SK-N-SH (cell line): ENCODE measurements at regions not wholly inside any gene's neighbourhood (a gene's known extent, or its start where the extent isn't known, plus 50 kb on each side); places are given as distances from the start of the nearest gene placed in this dataset.

ENCODE experiments used
- CTCF ChIA-PET: fragments of 300-600, 350-600 bp; formaldehyde crosslinking; extraction: SDS; loops from one replicate; lab custom pipeline; 2021; lab: Yijun Ruan, JAX
- POLR2A ChIA-PET: fragments of 350-600 bp; sonication (Branson Sonifier 250); formaldehyde crosslinking; extraction: SDS; loops from one replicate; lab custom pipeline; 2020; ENCODE audit warnings: antibody characterized with exemption, inconsistent platforms; lab: Yijun Ruan, JAX
- DNase-seq: peaks from one replicate; pipeline ENCODE4 v3.0.0; 2012
- H2AFZ ChIP-seq: fragments of 200-600 bp; sonication (generic); 2 replicates; pipeline ENCODE4 v1.8.1; 2016; ENCODE audit warnings: antibody characterized with exemption, mild to moderate bottlenecking, low read depth
- H3F3A ChIP-seq: fragments of 200-600 bp; sonication (generic); replicated peaks from 2 replicates; pipeline ENCODE3; 2016; ENCODE audit warnings: antibody characterized with exemption, mild to moderate bottlenecking; ENCODE audit not compliant: insufficient read depth
- H3K27ac ChIP-seq, 2 experiments: fragments of 200-500 bp in 1 of 2; fragments of 200-600 bp in 1 of 2; sonication (Bioruptor generic) in 1 of 2; sonication (generic), shearing (Covaris generic) in 1 of 2; 2 replicates each; pipeline versions ENCODE4 v1.5.1 to v1.6.1; 2014 to 2016; ENCODE audit warnings: low read depth in 2 of 2, inconsistent platforms in 1 of 2, low read length in 1 of 2, mild to moderate bottlenecking in 1 of 2, mixed read lengths in 1 of 2
- H3K27me3 ChIP-seq: fragments of 200-600 bp; sonication (generic), shearing (Covaris generic); 2 replicates; pipeline ENCODE4 v1.6.1; 2016; ENCODE audit warnings: mixed run types; ENCODE audit not compliant: insufficient read depth
- H3K36me3 ChIP-seq, 2 experiments: fragments of 200-500 bp in 1 of 2; fragments of 200-600 bp in 1 of 2; sonication (Bioruptor generic) in 1 of 2; sonication (generic) in 1 of 2; replicated peaks in 1 of 2; 2 replicates each; pipeline versions ENCODE3 to v1.5.1; 2014 to 2016; ENCODE audit warnings: low read length in 1 of 2, mild to moderate bottlenecking in 1 of 2; ENCODE audit not compliant: insufficient read depth in 2 of 2, control insufficient read depth in 1 of 2
- H3K4me1 ChIP-seq, 2 experiments: fragments of 200-500 bp in 1 of 2; fragments of 200-600 bp in 1 of 2; sonication (Bioruptor generic) in 1 of 2; sonication (generic), shearing (Covaris generic) in 1 of 2; 2 replicates each; pipeline versions ENCODE4 v1.5.1 to v1.6.1; 2014 to 2016; ENCODE audit warnings: low read depth in 1 of 2, low read length in 1 of 2, mixed run types in 1 of 2; ENCODE audit not compliant: insufficient read depth in 2 of 2, control insufficient read depth in 1 of 2
- H3K4me2 ChIP-seq: fragments of 200-600 bp; sonication (generic), shearing (Covaris generic); 2 replicates; pipeline ENCODE4 v1.6.1; 2017; ENCODE audit warnings: mixed run types
- H3K4me3 ChIP-seq, 2 experiments: fragments of 200-500 bp in 1 of 2; fragments of 200-600 bp in 1 of 2; sonication (Bioruptor generic) in 1 of 2; sonication (generic), shearing (Covaris generic) in 1 of 2; 2 replicates each; pipeline versions ENCODE4 v1.5.1 to v1.8.1; 2014 to 2016; ENCODE audit warnings: low read depth in 2 of 2, inconsistent platforms in 1 of 2, low read length in 1 of 2, mild to moderate bottlenecking in 1 of 2, mixed read lengths in 1 of 2, moderate library complexity in 1 of 2
- H3K79me2 ChIP-seq: fragments of 200-600 bp; sonication (generic); 2 replicates; pipeline ENCODE4 v1.8.1; 2017; ENCODE audit warnings: mild to moderate bottlenecking; ENCODE audit not compliant: insufficient read depth
- H3K9ac ChIP-seq: fragments of 200-600 bp; sonication (generic); 2 replicates; pipeline ENCODE4 v1.6.1; 2017; ENCODE audit warnings: mixed run types
- H3K9me2 ChIP-seq: fragments of 200-600 bp; sonication (generic); 2 replicates; pipeline ENCODE4 v1.6.1; 2017; ENCODE audit warnings: mixed run types
- H3K9me3 ChIP-seq: fragments of 200-600 bp; sonication (generic); 2 replicates; pipeline ENCODE4 v1.6.1; 2017; ENCODE audit warnings: mixed run types, mild to moderate bottlenecking, moderate library complexity
- H4K20me1 ChIP-seq: fragments of 200-600 bp; sonication (generic); 2 replicates; pipeline ENCODE4 v1.6.1; 2017; ENCODE audit warnings: mild to moderate bottlenecking, mixed run types; ENCODE audit not compliant: insufficient read depth
- ELF1 ChIP-seq: IDR thresholded peaks from 2 replicates; pipeline ENCODE4 v1.4.0; 2012
- EP300 ChIP-seq, 2 experiments: IDR thresholded peaks; 2 replicates each; pipeline versions ENCODE4 v1.4.0 to v1.6.1; 2012; ENCODE audit warnings: borderline replicate concordance in 1 of 2, low read depth in 1 of 2, low read length in 1 of 2
- FOSL2 ChIP-seq: IDR thresholded peaks from 2 replicates; pipeline ENCODE4 v1.4.0; 2012; ENCODE audit warnings: low read depth, mild to moderate bottlenecking, moderate library complexity, borderline replicate concordance
- FOXM1 ChIP-seq: IDR thresholded peaks from 2 replicates; pipeline ENCODE4 v1.4.0; 2012; ENCODE audit warnings: low read depth, mild to moderate bottlenecking
- GABPA ChIP-seq: IDR thresholded peaks from 2 replicates; pipeline ENCODE4 v1.4.0; 2012; ENCODE audit warnings: low read depth, mild to moderate bottlenecking
- IRF3 ChIP-seq: fragments of 150-350 bp; IDR thresholded peaks from 2 replicates; pipeline ENCODE4 v1.6.1; 2016; ENCODE audit warnings: mild to moderate bottlenecking, low read depth, low read length
- JUND ChIP-seq: IDR thresholded peaks from 2 replicates; pipeline ENCODE4 v1.4.0; 2012
- MAX ChIP-seq: IDR thresholded peaks from 2 replicates; pipeline ENCODE4 v1.4.0; 2012; ENCODE audit warnings: low read depth
- MEF2A ChIP-seq: IDR thresholded peaks from 2 replicates; pipeline ENCODE4 v1.4.0; 2012; ENCODE audit warnings: low read depth, borderline replicate concordance
- MXI1 ChIP-seq: IDR thresholded peaks from 2 replicates; pipeline ENCODE4 v1.6.1; 2012; ENCODE audit warnings: mild to moderate bottlenecking, low read depth, low read length, improper control_type of control experiment
- NFIC ChIP-seq: IDR thresholded peaks from 2 replicates; pipeline ENCODE4 v1.4.0; 2012; ENCODE audit warnings: borderline replicate concordance
- NRF1 ChIP-seq: IDR thresholded peaks from 2 replicates; pipeline ENCODE4 v1.6.1; 2012; ENCODE audit warnings: low read depth, mild to moderate bottlenecking, low read length
- RCOR1 ChIP-seq: fragments of 150-350 bp; IDR thresholded peaks from 2 replicates; pipeline ENCODE4 v1.6.1; 2017; ENCODE audit warnings: antibody characterized with exemption, low read length
- SIN3A ChIP-seq: IDR thresholded peaks from 2 replicates; pipeline ENCODE4 v1.6.1; 2012; ENCODE audit warnings: low read depth, mild to moderate bottlenecking, low read length, moderate library complexity, borderline replicate concordance
- TCF12 ChIP-seq: IDR thresholded peaks from 2 replicates; pipeline ENCODE4 v1.4.0; 2012
- TEAD4 ChIP-seq: IDR thresholded peaks from 2 replicates; pipeline ENCODE4 v1.4.0; 2012; ENCODE audit warnings: mild to moderate bottlenecking, borderline replicate concordance; ENCODE audit not compliant: insufficient read depth
- USF2 ChIP-seq: fragments of 150-350 bp; IDR thresholded peaks from 2 replicates; pipeline ENCODE4 v1.6.1; 2017; ENCODE audit warnings: antibody characterized with exemption, low read length, low read depth, borderline replicate concordance
- YY1 ChIP-seq: IDR thresholded peaks from 2 replicates; pipeline ENCODE4 v1.4.0; 2012; ENCODE audit warnings: low read depth, mild to moderate bottlenecking
- WGBS: methylation state at CpG from one replicate; pipeline ENCODE4 v1.1.6; 2017; ENCODE audit warnings: low lambda C conversion rate; 5-methylcytosine and 5-hydroxymethylcytosine counted together
- TF ChIP-seq, protein P1 (sequence below): IDR thresholded peaks from 2 replicates; pipeline ENCODE4 v1.4.0; 2012; ENCODE audit warnings: low read depth, borderline replicate concordance
- TF ChIP-seq, protein P2 (sequence below): IDR thresholded peaks from 2 replicates; pipeline ENCODE4; 2012

DNA sequence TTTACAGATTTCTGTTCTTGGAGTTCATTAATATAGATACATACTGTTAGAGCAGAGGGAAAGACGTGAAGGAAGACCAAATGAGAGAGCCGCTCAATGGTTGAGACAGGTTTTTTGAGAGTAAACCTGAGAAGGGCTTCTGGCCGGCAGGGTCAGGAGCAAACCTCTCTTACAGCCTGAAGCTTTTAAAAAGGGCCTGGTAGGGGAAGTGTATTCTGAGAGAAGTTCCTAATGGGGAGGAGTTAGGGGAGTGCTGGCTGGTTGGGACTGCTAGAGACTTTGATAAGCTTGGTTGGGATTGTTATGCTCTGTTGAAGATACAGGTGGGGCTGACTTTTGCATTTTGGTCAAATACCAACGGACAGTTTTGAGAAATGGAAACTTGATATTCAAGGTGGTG lies 186.8 kb upstream of the PABPC4L start:
- Histone ChIP-seq H3K27ac (no peak overlapping the region), H3K4me2 (no peak overlapping the region), H3K79me2 (no peaks in the 10 kb centered on the region), H3K9me2 (no peaks in the 10 kb centered on the region), H3F3A (no peaks in the 10 kb centered on the region), H2AFZ (no peak overlapping the region), H3K4me1 (no peaks in the 10 kb centered on the region; a peak in 1 of 4 replicates), H3K36me3 (no peaks in the 10 kb centered on the region), H3K27me3 (no peaks in the 10 kb centered on the region), H3K4me3 (no peak overlapping the region), H3K9ac (no peak overlapping the region), H4K20me1 (no peaks in the 10 kb centered on the region)
- CTCF ChIA-PET, result no interaction called here
- POLR2A ChIA-PET, result no interaction called here
- WGBS, result 30% methylated on average over 4 of the region's 4 CpGs
- DNase-seq, result no peak
- TF ChIP-seq TEAD4, result no peak
- no peak for TF ChIP-seq MAX
- TF ChIP-seq GABPA, result no peak
- TF ChIP-seq, all 33 proteins: peak for 0
- H3K9me3 ChIP-seq, result no peaks in the 10 kb centered on the region

DNA sequence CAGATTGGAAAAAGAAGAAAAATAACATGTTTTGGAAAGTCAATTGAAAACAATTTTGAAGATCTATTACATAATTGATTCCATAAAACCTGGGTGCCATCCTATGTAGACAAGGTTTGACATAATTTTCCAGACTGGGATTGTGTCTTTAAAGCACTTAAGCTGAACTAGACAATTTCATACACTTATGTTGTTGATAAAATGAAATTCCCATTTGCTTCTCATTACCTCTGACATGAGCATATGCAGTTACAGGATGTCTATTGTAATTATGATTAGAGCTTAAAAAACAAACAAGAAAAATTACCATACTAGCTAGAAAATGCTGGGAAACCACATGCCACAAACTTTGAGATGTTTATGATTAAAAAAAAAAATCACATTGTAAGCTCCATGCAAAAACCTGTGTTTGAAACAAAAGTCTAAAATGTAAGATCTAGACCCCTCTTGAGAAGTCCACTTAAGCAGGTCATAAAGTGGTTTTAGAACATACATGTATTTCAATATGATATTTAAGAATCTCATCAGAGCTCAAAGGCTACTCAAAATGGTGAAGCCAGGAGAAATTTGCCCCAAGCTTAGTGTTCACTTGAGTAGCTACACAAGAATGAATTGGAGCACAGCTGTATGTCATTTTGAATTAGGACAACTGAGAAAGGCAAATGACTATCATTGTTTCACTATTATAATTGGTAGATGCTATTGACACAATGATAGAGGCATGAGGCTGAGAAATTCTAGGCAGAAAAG lies 181.1 kb upstream of the PABPC4L start:
- H3K9me2 ChIP-seq, result no peaks in the 10 kb centered on the region
- CTCF ChIA-PET, result no interaction called here
- no peaks in the 10 kb centered on the region for H4K20me1 ChIP-seq

DNA sequence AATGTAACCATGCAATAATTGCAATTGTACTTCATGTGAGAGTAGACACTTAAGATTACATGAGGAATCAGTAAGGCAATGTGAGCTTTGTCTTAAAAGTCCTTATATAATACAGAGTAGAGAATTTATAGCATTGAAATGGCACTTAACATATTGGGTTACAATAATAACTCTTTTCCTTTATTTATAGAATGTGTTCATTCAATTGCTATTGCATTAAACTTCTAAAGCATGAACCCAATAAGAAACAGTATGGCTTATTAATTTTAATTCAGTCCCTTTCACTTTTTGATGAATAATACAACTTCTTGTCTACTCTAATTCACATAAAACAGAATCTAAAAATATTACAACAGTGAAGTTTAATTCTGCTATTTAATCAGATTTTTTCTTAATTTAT lies 174.2 kb upstream of the PABPC4L start:
- Histone ChIP-seq H3K36me3 (no peaks in the 10 kb centered on the region), H3K4me1 (no peaks in the 10 kb centered on the region), H3F3A (no peaks in the 10 kb centered on the region), H3K4me3 (no peak overlapping the region), H2AFZ (no peak overlapping the region), H3K9ac (no peak overlapping the region), H3K79me2 (no peaks in the 10 kb centered on the region), H3K9me2 (no peaks in the 10 kb centered on the region), H4K20me1 (no peaks in the 10 kb centered on the region), H3K27me3 (no peaks in the 10 kb centered on the region), H3K4me2 (no peak overlapping the region), H3K9me3 (no peaks in the 10 kb centered on the region), H3K27ac (no peak overlapping the region)
- CTCF ChIA-PET, result no interaction called here
- POLR2A ChIA-PET, result no interaction called here
- no peak for DNase-seq
- no peak for TF ChIP-seq FOXM1
- no peak for TF ChIP-seq YY1
- TF ChIP-seq JUND, result no peak
- TF ChIP-seq NFIC, result no peak
- no peak for TF ChIP-seq NRF1
- no peak for TF ChIP-seq ELF1
- TF ChIP-seq RCOR1, result no peak
- TF ChIP-seq SIN3A, result no peak
- TF ChIP-seq FOSL2, result no peak
- TF ChIP-seq IRF3, result no peak
- TF ChIP-seq MAX, result no peak
- no peak for TF ChIP-seq USF2

More for the DNA sequence above, 181.1 kb upstream of the PABPC4L start:
- no peaks in the 10 kb centered on the region for H3K27me3 ChIP-seq
- no peaks in the 10 kb centered on the region for H3K36me3 ChIP-seq
- H2AFZ ChIP-seq, result no peak overlapping the region
- no peaks in the 10 kb centered on the region for H3F3A ChIP-seq
- DNase-seq, result no peak
- H3K4me3 ChIP-seq, result no peak overlapping the region
- H3K9ac ChIP-seq, result no peak overlapping the region
- H3K27ac ChIP-seq, result peak overlapping the region in 1 of 2 experiments; percentile 71; a peak in 1 of 4 replicates
- no peaks in the 10 kb centered on the region; a peak in 1 of 4 replicates for H3K4me1 ChIP-seq
- no peak overlapping the region for H3K4me2 ChIP-seq
- TF ChIP-seq TCF12, result peak; percentile 47; the same call in 1 of the 2 replicates
- TF ChIP-seq MXI1, result no peak
- TF ChIP-seq MEF2A, result no peak
- TF ChIP-seq, protein P1, sequence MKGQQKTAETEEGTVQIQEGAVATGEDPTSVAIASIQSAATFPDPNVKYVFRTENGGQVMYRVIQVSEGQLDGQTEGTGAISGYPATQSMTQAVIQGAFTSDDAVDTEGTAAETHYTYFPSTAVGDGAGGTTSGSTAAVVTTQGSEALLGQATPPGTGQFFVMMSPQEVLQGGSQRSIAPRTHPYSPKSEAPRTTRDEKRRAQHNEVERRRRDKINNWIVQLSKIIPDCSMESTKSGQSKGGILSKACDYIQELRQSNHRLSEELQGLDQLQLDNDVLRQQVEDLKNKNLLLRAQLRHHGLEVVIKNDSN, result no peak
- TF ChIP-seq ELF1, result no peak
- TF ChIP-seq EP300 (IDR thresholded peaks at IDR 0.05; ENCODE audit: borderline replicate concordance in 1 of 2, low read depth in 1 of 2, low read length in 1 of 2), result 0 out of 4 replicates have a peak, but pooled peaks of 1 of the 2 experiments have one; percentile 11
- TF ChIP-seq, protein P2, sequence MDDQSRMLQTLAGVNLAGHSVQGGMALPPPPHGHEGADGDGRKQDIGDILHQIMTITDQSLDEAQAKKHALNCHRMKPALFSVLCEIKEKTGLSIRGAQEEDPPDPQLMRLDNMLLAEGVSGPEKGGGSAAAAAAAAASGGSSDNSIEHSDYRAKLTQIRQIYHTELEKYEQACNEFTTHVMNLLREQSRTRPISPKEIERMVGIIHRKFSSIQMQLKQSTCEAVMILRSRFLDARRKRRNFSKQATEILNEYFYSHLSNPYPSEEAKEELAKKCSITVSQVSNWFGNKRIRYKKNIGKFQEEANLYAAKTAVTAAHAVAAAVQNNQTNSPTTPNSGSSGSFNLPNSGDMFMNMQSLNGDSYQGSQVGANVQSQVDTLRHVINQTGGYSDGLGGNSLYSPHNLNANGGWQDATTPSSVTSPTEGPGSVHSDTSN, result no peak
- POLR2A ChIA-PET, result no interaction called here
- no peaks in the 10 kb centered on the region for H3K79me2 ChIP-seq
- no peaks in the 10 kb centered on the region for H3K9me3 ChIP-seq
